GM18909 (cell line): ENCODE measurements at regions not wholly inside any gene's neighbourhood (a gene's known extent, or its start where the extent isn't known, plus 50 kb on each side); places are given as distances from the start of the nearest gene placed in this dataset.

Source experiments
- ATAC-seq: cut with Tn5 transposase; IDR thresholded peaks from one replicate; pipeline ENCODE4 v1.9.1; 2021; ENCODE audit warnings: mild to moderate bottlenecking; ENCODE audit not compliant: unreplicated experiment, poor library complexity

GRCh38 chr16:86281421-86281820, 228.9 kb upstream of the FOXF1 start:
- ATAC-seq, result no peak

DNA sequence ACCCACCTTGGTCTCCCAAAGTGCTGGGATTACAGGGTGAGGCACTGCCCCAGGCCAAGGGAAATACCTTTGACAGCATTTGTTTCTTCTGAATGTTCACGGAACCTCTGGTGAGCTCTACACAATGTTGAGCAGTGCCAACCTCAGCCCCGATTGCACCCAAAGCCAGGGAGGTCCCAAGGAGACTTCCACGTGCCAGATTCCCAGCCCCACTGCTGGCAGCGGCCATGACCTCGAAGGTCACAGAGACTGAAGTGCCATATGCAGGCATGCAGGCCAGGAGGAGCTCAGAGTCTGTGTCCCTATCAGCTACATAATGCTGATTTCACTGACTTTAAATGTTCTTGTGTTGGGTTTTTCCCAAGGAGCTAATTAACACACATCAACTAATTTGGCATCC, 226.4 kb upstream of the FOXF1 start:
- no peak for ATAC-seq

DNA sequence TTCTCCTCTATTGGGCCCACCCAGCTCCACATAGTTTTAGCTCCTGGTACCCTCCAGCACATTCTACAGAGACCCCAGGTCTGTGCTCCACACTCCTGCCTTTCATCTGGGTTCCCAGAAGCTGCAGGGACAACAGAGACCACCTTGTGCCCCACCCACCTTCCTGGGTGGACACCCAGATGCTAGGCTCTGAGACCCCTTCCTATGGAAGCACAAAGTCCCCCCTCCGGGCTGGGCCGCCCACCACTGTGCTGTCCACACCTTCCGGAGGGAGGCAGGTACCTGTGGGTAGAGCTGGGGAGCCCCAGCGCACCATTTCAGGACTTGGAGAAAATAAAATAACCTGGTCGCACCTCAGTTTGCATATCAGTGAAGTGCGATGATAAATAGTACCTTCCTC, 224.9 kb upstream of the FOXF1 start:
- ATAC-seq, result no peak

DNA sequence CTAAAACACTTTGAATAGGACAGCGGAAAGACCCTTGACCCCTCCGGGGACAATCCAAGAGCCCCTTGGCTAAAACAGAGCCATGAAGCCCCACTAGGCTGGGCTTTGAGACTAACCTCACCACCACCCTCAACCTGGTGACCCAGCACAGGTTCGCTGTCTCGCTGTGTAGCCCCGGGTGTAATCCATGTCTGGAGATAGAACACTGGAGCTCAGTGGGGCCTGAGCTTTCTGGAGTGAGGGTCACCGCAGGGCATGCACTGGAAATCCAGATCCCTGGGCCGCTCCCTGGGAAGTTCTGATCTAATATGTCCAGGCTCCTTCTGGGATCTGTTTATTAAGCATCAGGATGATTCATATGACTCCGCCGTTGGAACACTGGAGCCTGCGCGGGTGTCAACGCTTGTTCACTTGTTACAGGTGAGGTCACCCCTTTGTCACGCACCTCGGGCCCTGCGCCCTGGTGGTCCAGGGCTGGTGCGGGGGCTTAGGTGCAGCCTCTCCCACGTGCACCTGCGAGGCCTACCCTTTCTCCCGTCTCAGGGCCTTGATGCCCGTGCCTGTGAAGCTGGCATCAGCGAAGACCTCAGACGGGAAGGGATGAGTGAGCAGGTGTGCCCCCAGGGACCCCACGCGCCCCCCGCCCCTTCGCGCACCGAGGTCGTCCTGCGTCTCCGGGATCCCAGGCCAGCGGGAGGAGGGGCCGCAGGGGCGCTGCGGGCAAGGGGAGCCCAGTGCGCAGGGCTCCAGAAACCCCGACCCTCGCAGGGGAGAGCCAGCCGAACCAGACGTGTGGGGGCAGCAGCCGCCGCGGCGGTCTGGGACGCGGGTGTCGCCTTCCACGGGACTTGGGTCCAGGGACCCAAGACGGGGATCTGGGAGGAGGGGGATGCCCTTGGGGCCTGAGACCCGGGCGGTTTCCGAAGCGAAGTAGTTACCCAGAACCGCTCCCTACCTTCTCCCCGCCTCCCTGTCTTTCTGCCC, 224.1 kb upstream of the FOXF1 start:
- no peak for ATAC-seq

GRCh38 chr16:86286991-86287663, 223.2 kb upstream of the FOXF1 start:
- no peak for ATAC-seq

- no peak for ATAC-seq
Observed at GRCh38 chr16:86287664-86288201, 222.6 kb upstream of the FOXF1 start.

- ATAC-seq, result no peak
Observed at GRCh38 chr16:86288716-86289294, 221.5 kb upstream of the FOXF1 start.

- no peak for ATAC-seq
Observed at GRCh38 chr16:86289304-86289703, 221.0 kb upstream of the FOXF1 start.

DNA sequence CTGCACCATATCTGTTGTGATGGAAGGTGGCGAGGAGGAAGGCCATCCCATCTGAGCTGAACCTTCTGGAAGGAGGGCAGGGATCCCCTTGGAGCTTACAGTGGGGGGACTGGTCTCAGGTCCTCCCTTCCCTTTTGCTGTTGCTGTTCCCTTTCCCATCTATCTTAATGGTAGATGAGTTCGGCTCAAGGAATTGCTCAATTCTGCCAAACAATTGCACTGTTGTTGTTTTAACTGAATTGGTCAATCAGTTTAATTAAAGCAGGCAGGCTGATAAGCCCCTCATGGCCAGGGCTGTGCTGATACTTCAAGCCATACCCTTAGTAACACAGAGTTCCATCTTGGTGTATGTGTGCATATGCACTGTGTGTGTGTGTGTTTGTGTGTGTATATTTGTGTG, 220.4 kb upstream of the FOXF1 start:
- ATAC-seq, result no peak

GRCh38 chr16:86291491-86291890, 218.8 kb upstream of the FOXF1 start:
- no peak for ATAC-seq

DNA sequence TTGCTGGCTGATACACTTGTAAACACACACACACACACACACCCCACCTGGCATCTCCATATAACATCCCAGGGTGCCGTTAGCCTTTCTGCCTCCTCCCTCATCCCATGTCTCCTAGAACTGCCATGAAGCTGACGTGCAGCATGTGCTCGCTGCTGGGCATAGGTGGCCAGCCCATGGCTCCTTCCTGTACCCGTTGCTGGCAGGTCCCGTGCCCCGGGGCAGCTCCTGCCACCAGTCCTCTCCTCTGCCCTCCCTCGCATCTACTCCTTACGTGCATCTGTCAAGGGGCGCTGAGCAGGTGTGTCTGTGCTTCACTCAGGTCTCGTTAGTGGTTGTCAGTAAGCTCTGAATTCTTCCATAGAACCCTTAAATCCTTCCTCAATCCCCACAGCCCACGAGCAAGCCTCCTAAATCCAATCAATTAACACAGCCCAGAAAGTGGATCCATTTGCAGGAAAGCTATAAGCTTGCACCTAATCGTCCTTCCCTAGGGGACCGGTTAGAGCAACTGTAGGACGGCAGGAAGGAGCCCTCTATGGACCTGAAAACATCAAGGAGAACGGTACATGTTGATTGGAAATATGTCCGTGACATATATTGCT, 218.1 kb upstream of the FOXF1 start:
- no peak for ATAC-seq

- no peak for ATAC-seq
Observed at GRCh38 chr16:86292942-86293341, 217.4 kb upstream of the FOXF1 start.

DNA sequence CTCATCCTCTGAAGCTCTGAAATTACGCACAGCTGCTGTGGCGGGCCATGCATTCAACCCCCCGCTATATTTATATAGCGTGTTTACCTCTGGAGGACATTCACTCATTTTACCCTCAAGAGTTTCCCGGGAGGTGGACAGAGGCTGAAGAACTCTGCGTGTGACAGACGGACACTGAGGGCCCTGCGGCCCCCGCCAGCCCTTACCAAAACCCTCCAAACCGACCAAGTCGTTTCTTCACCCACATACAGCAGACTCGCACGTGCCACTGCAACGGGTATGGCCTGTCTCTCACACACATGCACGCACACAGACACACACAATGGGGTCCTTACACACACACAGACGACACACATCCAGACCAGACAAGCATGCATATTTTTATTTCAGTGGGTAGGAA, 216.4 kb upstream of the FOXF1 start:
- ATAC-seq, result no peak

DNA sequence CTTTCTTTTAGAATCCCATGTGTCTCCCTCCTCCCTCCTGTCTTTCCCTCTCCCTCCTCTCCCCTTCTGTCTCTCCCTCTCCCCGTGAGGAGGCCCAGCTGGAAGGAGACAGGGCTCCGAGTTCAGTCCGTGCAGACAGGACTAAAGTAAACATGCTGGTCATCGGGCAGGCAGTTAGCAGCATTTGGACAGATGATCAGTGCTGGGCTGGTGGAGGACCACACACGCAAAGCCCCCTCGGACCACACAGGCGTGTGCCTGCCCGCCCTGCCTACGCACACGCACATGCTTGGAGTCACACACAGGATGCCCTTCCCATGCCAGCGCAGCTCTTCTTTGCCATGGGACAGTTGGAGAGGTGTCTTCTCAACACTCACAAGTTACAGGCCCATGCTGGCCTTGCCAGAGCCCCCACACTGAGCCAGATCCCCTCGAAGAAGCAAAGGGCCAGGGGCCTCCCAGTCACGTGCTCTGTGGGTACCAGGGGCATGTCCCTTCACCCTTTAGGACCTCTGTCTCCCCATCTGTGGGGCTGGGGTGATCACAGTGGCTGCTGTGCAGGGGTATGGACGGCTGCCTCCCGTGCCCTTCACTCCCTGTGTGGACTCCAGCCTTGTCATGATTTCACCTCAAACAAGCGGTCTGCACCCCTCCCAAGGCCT, 215.7 kb upstream of the FOXF1 start:
- ATAC-seq, result no peak

DNA sequence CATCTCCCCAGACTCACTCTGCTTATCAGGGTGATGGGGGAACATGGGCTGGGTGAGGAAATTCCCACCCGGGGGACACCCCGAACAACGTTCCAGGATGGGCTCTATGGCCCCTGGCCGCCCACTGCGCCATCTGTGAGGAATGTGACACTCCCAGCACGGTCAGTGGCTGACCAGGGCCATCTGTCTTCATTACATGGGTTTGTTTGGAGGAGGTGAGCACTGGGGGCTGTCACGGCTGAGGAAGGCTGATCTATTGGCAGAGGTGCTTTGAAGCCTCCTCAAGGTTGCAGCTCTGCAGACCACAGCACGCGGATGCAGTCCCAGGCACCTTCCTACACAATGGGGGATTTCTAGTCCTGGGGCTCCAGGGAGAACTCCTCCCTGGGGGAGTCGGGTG, 214.1 kb upstream of the FOXF1 start:
- ATAC-seq, result no peak

- no peak for ATAC-seq
Observed at GRCh38 chr16:86297391-86297790, 212.9 kb upstream of the FOXF1 start.

DNA sequence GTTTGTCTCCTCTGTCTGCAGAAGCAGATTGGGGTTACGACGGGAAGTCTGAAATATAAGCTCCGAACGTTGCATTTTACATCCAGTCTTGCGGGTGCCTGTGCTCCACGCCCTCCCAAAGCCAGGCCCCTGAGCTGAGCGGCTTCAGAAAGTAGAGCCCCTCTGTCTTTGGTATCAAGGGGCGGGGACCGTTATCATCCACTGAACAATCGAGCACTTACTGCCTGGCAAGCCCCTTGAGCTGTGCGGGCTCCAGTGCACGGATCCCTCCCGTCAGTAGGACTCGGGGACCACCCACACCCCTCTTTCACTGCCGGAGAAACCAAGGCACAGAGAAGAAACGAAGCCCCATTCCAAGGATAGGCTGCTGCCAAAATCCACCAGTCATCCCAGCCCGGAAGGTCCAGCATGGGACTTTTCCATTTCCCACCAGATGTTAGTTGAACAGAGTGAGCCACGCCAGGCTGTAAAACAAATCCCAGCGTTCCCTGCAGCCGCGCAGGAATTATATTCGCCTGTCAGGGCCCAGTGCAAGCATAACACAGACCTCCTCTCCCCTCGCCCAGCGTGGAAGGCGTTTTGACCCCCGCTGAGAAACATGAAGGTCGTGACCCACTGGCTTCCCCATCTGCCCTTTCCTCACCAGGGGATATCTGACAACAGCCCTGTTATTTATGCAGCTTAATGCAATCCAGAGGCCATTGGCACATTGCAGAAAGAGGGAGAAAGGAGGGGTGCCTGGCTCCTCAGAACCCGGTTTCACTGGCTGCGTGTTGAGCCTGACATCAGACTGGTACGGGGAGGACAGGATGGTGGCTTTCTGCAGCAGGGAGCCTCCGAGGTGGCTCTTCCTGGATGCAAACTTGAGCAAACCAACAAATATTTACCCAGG, 212.2 kb upstream of the FOXF1 start:
- ATAC-seq, result no peak

GRCh38 chr16:86298758-86299134, 211.6 kb upstream of the FOXF1 start:
- ATAC-seq, result no peak
